GM12873 (cell line): ENCODE measurements at regions not wholly inside any gene's neighbourhood (a gene's known extent, or its start where the extent isn't known, plus 50 kb on each side); places are given as distances from the start of the nearest gene placed in this dataset.

Source experiments
- CTCF ChIP-seq: IDR thresholded peaks from 2 replicates; pipeline ENCODE4 v1.5.1; 2012; ENCODE audit warnings: low read depth, mild to moderate bottlenecking, moderate library complexity, low read length, control low read depth; ENCODE audit not compliant: insufficient read depth; ENCODE audit errors: missing control alignments

- no peak for TF ChIP-seq CTCF
These were observed 187.2 kb downstream of the RAB28 start for GRCh38 chr4:13296986-13297385.

GRCh38 chr4:13294961-13295605 is 189.1 kb downstream of the RAB28 start:
- no peak for TF ChIP-seq CTCF

- TF ChIP-seq CTCF: no peak
These were observed 191.8 kb downstream of the RAB28 start for GRCh38 chr4:13292372-13292771.

GRCh38 chr4:13289391-13289790 is 194.7 kb downstream of the RAB28 start:
- TF ChIP-seq CTCF: no peak

GRCh38 chr4:13285336-13285735 is 198.8 kb downstream of the RAB28 start:
- no peak for TF ChIP-seq CTCF

- no peak for TF ChIP-seq CTCF
These were observed 199.2 kb downstream of the RAB28 start for GRCh38 chr4:13284932-13285331.

- no peak for TF ChIP-seq CTCF
These were observed 207.8 kb downstream of the RAB28 start for GRCh38 chr4:13276357-13276756.
